ENCODE measurements at regions not wholly inside any gene's neighbourhood (a gene's known extent, or its start where the extent isn't known, plus 50 kb on each side); places are given as distances from the start of the nearest gene placed in this dataset.

GRCh38 chr5:108578791-108579190, 168.9 kb upstream of the FER start:
- Histone ChIP-seq H3K36me3 (no peaks in the 10 kb centered on the region), H3K9me3 (no peaks in the 10 kb centered on the region), H3K27me3 (no peaks in the 10 kb centered on the region), H3K27ac (no peak overlapping the region), H3K4me3 (no peak overlapping the region), H3K4me1 (no peaks in the 10 kb centered on the region)
- TF ChIP-seq POLR2A (IDR thresholded peaks at IDR 0.05) (no peak), CTCF (IDR thresholded peaks at IDR 0.05) (no peak)
- intact Hi-C loops (cut with DNase I; ENCODE audit: low total_unique reads), result no loop called here
- DNase-seq, result no peak

GRCh38 chr5:108567429-108567828, 180.3 kb upstream of the FER start:
- Histone ChIP-seq H3K27me3 (no peaks in the 10 kb centered on the region), H3K4me3 (no peak overlapping the region), H3K9me3 (no peaks in the 10 kb centered on the region), H3K4me1 (no peaks in the 10 kb centered on the region), H3K27ac (no peak overlapping the region), H3K36me3 (no peaks in the 10 kb centered on the region)
- intact Hi-C loops (cut with DNase I; ENCODE audit: low total_unique reads), result no loop called here
- TF ChIP-seq POLR2A (IDR thresholded peaks at IDR 0.05) (no peak), CTCF (IDR thresholded peaks at IDR 0.05) (no peak)
- DNase-seq, result no peak

GRCh38 chr5:108564441-108564840, 182.5 kb upstream of the FBXL17 start:
- Histone ChIP-seq H3K9me3 (no peaks in the 10 kb centered on the region), H3K36me3 (no peaks in the 10 kb centered on the region), H3K27ac (no peak overlapping the region), H3K27me3 (no peaks in the 10 kb centered on the region), H3K4me3 (no peak overlapping the region), H3K4me1 (no peaks in the 10 kb centered on the region)
- TF ChIP-seq POLR2A (IDR thresholded peaks at IDR 0.05), result no peak
- no peak for TF ChIP-seq CTCF (IDR thresholded peaks at IDR 0.05)
- DNase-seq, result no peak
- intact Hi-C loops (cut with DNase I; ENCODE audit: low total_unique reads), result no loop called here

- Histone ChIP-seq H3K4me1 (no peaks in the 10 kb centered on the region), H3K27ac (no peak overlapping the region), H3K9me3 (no peaks in the 10 kb centered on the region), H3K36me3 (no peaks in the 10 kb centered on the region), H3K4me3 (no peak overlapping the region), H3K27me3 (no peaks in the 10 kb centered on the region)
- TF ChIP-seq CTCF (IDR thresholded peaks at IDR 0.05) (no peak), POLR2A (IDR thresholded peaks at IDR 0.05) (no peak)
- DNase-seq, result no peak
- intact Hi-C loops (cut with DNase I; ENCODE audit: low total_unique reads), result no loop called here
Measured at GRCh38 chr5:108562205-108562454, 180.2 kb upstream of the FBXL17 start.

GRCh38 chr5:108561416-108562204, 179.7 kb upstream of the FBXL17 start:
- H3K36me3 ChIP-seq, result no peaks in the 10 kb centered on the region
- no peak overlapping the region for H3K4me3 ChIP-seq
- no peaks in the 10 kb centered on the region for H3K4me1 ChIP-seq
- H3K27ac ChIP-seq, result no peak overlapping the region
- TF ChIP-seq CTCF (IDR thresholded peaks at IDR 0.05) (no peak), POLR2A (IDR thresholded peaks at IDR 0.05) (no peak)
- intact Hi-C loops (cut with DNase I; ENCODE audit: low total_unique reads), result no loop called here
- H3K27me3 ChIP-seq, result no peaks in the 10 kb centered on the region
- DNase-seq, result no peak
- H3K9me3 ChIP-seq, result no peaks in the 10 kb centered on the region
